OCI-LY1 (cell line): ENCODE measurements at regions not wholly inside any gene's neighbourhood (a gene's known extent, or its start where the extent isn't known, plus 50 kb on each side); places are given as distances from the start of the nearest gene placed in this dataset.

Source experiments
- H2AFZ ChIP-seq: fragments of 200-600 bp; sonication (generic), shearing (Covaris generic); 2 replicates; pipeline ENCODE4 v1.6.0; 2014; ENCODE audit warnings: antibody characterized with exemption, mild to moderate bottlenecking, low read length
- H3F3A ChIP-seq: fragments of 200-600 bp; sonication (generic), shearing (Covaris generic); 2 replicates; pipeline ENCODE4 v1.6.0; 2014; ENCODE audit warnings: mild to moderate bottlenecking, antibody characterized with exemption, low read length, moderate library complexity; ENCODE audit not compliant: insufficient read depth
- H3K27ac ChIP-seq: fragments of 200-600 bp; sonication (generic); 2 replicates; pipeline ENCODE4 v1.5.1; 2014; ENCODE audit warnings: low read length, mixed run types, mild to moderate bottlenecking, low read depth; ENCODE audit not compliant: poor library complexity, severe bottlenecking
- H3K27me3 ChIP-seq: fragments of 200-600 bp; sonication (generic); 2 replicates; pipeline ENCODE4 v1.6.0; 2014; ENCODE audit warnings: antibody characterized with exemption, mild to moderate bottlenecking, low read length, moderate library complexity; ENCODE audit not compliant: insufficient read depth
- H3K36me3 ChIP-seq: fragments of 200-600 bp; sonication (generic); 2 replicates; pipeline ENCODE4 v1.6.1; 2014; ENCODE audit warnings: mild to moderate bottlenecking, antibody characterized with exemption, low read length, moderate library complexity, mixed read lengths; ENCODE audit not compliant: insufficient read depth
- H3K4me1 ChIP-seq: fragments of 200-600 bp; sonication (generic); 2 replicates; pipeline ENCODE4 v1.5.1; 2014; ENCODE audit warnings: mild to moderate bottlenecking, low read length, moderate library complexity; ENCODE audit not compliant: insufficient read depth, severe bottlenecking
- H3K4me2 ChIP-seq: fragments of 200-600 bp; sonication (generic), shearing (Covaris generic); 2 replicates; pipeline ENCODE4 v1.6.1; 2014; ENCODE audit warnings: low read length
- H3K4me3 ChIP-seq: fragments of 200-600 bp; sonication (generic); 2 replicates; pipeline ENCODE4 v1.5.1; 2014; ENCODE audit warnings: low read length, low read depth, mild to moderate bottlenecking, mixed read lengths; ENCODE audit not compliant: poor library complexity, severe bottlenecking
- H3K79me2 ChIP-seq: fragments of 200-600 bp; shearing (Covaris generic); 2 replicates; pipeline ENCODE4 v1.6.1; 2016; ENCODE audit warnings: mixed run types, low read length, mixed read lengths; ENCODE audit not compliant: insufficient read depth
- H3K9ac ChIP-seq: fragments of 200-600 bp; sonication (generic), shearing (Covaris generic); 2 replicates; pipeline ENCODE4 v1.6.1; 2014; ENCODE audit warnings: mild to moderate bottlenecking, low read length, mixed read lengths
- H3K9me2 ChIP-seq: fragments of 200-600 bp; sonication (generic), shearing (Covaris generic); 2 replicates; pipeline ENCODE4 v1.6.1; 2014; ENCODE audit warnings: low read depth, mild to moderate bottlenecking, low read length, mixed read lengths
- H3K9me3 ChIP-seq: fragments of 200-600 bp; shearing (Covaris generic); 2 replicates; pipeline ENCODE4 v1.6.1; 2014; ENCODE audit warnings: low read length, mixed read lengths
- H4K20me1 ChIP-seq: fragments of 200-600 bp; sonication (generic), shearing (Covaris generic); 2 replicates; pipeline ENCODE4 v1.6.0; 2016; ENCODE audit warnings: mild to moderate bottlenecking, low read length; ENCODE audit not compliant: insufficient read depth
- EZH2 ChIP-seq: fragments of 200-600 bp; sonication (generic), shearing (Covaris generic); IDR thresholded peaks from 2 replicates; pipeline ENCODE4 v1.8.0; 2017; ENCODE audit warnings: borderline replicate concordance, mixed run types, mild to moderate bottlenecking, antibody characterized with exemption, low read length, moderate library complexity, mixed read lengths
- TF ChIP-seq, protein P1 (sequence below): fragments of 200-600 bp; sonication (generic), shearing (Covaris generic); IDR thresholded peaks from 2 replicates; pipeline ENCODE4 v1.5.1; 2017; ENCODE audit warnings: mild to moderate bottlenecking, antibody characterized with exemption, low read length, moderate library complexity, mixed read lengths

DNA sequence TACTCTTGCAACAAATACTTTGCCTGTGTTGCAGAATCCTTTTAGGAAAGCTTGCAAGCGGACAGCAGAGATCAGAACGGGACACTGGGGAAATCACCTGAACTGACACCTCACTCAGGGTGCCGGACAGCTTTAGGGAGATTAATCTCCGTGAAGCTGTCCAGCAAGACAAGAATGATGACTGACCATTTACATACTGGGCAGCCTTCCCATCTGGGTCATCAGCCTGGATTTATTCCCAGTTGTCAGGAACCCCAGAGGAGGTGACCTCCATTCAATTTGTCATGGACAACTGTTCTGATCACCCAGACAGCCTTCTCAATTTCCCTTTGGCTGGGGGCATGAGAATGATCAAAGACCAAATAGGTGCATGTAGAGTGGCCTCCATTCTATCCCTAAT, 93.0 kb upstream of the EGFL6 start:
- H3K9ac ChIP-seq = no peak overlapping the region
- no peak overlapping the region for H2AFZ ChIP-seq
- no peaks in the 10 kb centered on the region for H3K9me2 ChIP-seq
- H3K27me3 ChIP-seq = no peaks in the 10 kb centered on the region
- no peaks in the 10 kb centered on the region for H3K79me2 ChIP-seq
- no peak overlapping the region for H3K27ac ChIP-seq
- no peak overlapping the region for H3K4me2 ChIP-seq
- H4K20me1 ChIP-seq = no peaks in the 10 kb centered on the region
- TF ChIP-seq EZH2 = no peak
- TF ChIP-seq, protein P1, sequence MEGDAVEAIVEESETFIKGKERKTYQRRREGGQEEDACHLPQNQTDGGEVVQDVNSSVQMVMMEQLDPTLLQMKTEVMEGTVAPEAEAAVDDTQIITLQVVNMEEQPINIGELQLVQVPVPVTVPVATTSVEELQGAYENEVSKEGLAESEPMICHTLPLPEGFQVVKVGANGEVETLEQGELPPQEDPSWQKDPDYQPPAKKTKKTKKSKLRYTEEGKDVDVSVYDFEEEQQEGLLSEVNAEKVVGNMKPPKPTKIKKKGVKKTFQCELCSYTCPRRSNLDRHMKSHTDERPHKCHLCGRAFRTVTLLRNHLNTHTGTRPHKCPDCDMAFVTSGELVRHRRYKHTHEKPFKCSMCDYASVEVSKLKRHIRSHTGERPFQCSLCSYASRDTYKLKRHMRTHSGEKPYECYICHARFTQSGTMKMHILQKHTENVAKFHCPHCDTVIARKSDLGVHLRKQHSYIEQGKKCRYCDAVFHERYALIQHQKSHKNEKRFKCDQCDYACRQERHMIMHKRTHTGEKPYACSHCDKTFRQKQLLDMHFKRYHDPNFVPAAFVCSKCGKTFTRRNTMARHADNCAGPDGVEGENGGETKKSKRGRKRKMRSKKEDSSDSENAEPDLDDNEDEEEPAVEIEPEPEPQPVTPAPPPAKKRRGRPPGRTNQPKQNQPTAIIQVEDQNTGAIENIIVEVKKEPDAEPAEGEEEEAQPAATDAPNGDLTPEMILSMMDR = no peak
- H3F3A ChIP-seq = no peaks in the 10 kb centered on the region
- no peak overlapping the region for H3K4me3 ChIP-seq
- no peaks in the 10 kb centered on the region for H3K9me3 ChIP-seq
- no peaks in the 10 kb centered on the region for H3K36me3 ChIP-seq
- peaks cover 32% of the 10 kb centered on the region for H3K4me1 ChIP-seq

- peak overlapping the region; percentile 60 for H3K9ac ChIP-seq
- H3K4me2 ChIP-seq = peak overlapping the region; percentile 56
- H3K4me3 ChIP-seq = peak overlapping the region; percentile 23
- no peaks in the 10 kb centered on the region for H3K79me2 ChIP-seq
- H3K9me2 ChIP-seq = no peaks in the 10 kb centered on the region
- no peak overlapping the region for H2AFZ ChIP-seq
- H3K36me3 ChIP-seq = no peaks in the 10 kb centered on the region
- no peaks in the 10 kb centered on the region for H4K20me1 ChIP-seq
- H3K27me3 ChIP-seq = no peaks in the 10 kb centered on the region
- peak overlapping the region; percentile 81 for H3K27ac ChIP-seq
- TF ChIP-seq, protein P1 = no peak
- TF ChIP-seq EZH2 = no peak
- H3K9me3 ChIP-seq = no peaks in the 10 kb centered on the region
- H3F3A ChIP-seq = no peaks in the 10 kb centered on the region
- peaks cover 46% of the 10 kb centered on the region for H3K4me1 ChIP-seq
Observed at GRCh38 chrX:13474164-13474516, 95.3 kb upstream of the EGFL6 start.

GRCh38 chrX:13473442-13474163, 95.8 kb upstream of the EGFL6 start:
- no peaks in the 10 kb centered on the region for H3K9me3 ChIP-seq
- peak overlapping the region; percentile 23 for H3K4me3 ChIP-seq
- H2AFZ ChIP-seq = no peak overlapping the region
- H3K27ac ChIP-seq = peak overlapping the region; percentile 81
- no peaks in the 10 kb centered on the region for H3K9me2 ChIP-seq
- no peaks in the 10 kb centered on the region for H3F3A ChIP-seq
- H3K79me2 ChIP-seq = no peaks in the 10 kb centered on the region
- peak overlapping the region; percentile 60 for H3K9ac ChIP-seq
- H3K36me3 ChIP-seq = no peaks in the 10 kb centered on the region
- no peak for TF ChIP-seq EZH2
- TF ChIP-seq, protein P1 = no peak
- peak overlapping the region; percentile 56 for H3K4me2 ChIP-seq
- H3K27me3 ChIP-seq = no peaks in the 10 kb centered on the region
- H4K20me1 ChIP-seq = no peaks in the 10 kb centered on the region
- peaks cover 46% of the 10 kb centered on the region for H3K4me1 ChIP-seq
